ENCODE measurements at regions not wholly inside any gene's neighbourhood (a gene's known extent, or its start where the extent isn't known, plus 50 kb on each side); places are given as distances from the start of the nearest gene placed in this dataset.

DNA sequence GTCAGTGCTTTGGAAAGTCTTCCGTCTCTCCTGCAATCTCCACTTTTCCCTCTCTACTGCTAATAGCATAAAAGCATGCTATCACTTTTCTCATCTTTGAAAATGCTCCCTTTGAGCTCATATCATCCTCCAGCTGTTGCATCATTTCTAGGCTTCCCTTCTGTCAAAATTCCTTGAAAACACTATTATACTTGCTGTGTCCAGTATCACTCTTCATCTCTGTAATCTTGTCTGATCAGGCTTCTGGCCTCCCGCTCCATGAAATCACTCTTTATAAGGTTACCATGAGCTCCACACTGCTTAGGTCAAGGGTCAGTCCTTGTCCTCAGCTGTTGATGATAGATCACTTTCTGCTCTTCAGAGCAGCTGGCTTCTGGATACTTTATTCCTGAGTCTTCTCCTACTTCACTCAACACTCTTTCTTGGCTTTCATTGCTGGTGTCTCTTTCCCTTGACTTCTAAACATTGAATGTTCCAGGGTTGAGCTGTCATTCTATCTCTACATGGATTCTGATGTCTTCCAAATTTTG lies 50.9 kb upstream of the SPTSSB start:
- H3K36me3 ChIP-seq, result no peaks in the 10 kb centered on the region
- H3K27me3 ChIP-seq, result no peaks in the 10 kb centered on the region
- no peak overlapping the region for H3K4me2 ChIP-seq
- Mint-ChIP-seq H3K27me3 (ENCODE audit: insufficient read depth, low read depth) (no peaks in the 10 kb centered on the region), H3K36me3 (no peaks in the 10 kb centered on the region), H3K4me1 (peaks cover 25% of the 10 kb centered on the region), H3K9me3 (no peaks in the 10 kb centered on the region), H3K4me3 (no peak overlapping the region), H3K27ac (no peak overlapping the region)
- no peak for DNase-seq (ENCODE audit: low spot score)
- H3F3A ChIP-seq (ENCODE audit: low read depth), result peaks cover 22% of the 10 kb centered on the region
- H2AFZ ChIP-seq (replicated peaks), result peak overlapping the region; percentile 1
- TF ChIP-seq, protein P1, sequence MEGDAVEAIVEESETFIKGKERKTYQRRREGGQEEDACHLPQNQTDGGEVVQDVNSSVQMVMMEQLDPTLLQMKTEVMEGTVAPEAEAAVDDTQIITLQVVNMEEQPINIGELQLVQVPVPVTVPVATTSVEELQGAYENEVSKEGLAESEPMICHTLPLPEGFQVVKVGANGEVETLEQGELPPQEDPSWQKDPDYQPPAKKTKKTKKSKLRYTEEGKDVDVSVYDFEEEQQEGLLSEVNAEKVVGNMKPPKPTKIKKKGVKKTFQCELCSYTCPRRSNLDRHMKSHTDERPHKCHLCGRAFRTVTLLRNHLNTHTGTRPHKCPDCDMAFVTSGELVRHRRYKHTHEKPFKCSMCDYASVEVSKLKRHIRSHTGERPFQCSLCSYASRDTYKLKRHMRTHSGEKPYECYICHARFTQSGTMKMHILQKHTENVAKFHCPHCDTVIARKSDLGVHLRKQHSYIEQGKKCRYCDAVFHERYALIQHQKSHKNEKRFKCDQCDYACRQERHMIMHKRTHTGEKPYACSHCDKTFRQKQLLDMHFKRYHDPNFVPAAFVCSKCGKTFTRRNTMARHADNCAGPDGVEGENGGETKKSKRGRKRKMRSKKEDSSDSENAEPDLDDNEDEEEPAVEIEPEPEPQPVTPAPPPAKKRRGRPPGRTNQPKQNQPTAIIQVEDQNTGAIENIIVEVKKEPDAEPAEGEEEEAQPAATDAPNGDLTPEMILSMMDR (IDR thresholded peaks at IDR 0.05), result no peak
- no peak for TF ChIP-seq EZH2 (IDR thresholded peaks at IDR 0.05)
- no peak for TF ChIP-seq EZH2phosphoT487 (IDR thresholded peaks at IDR 0.05)
- no peaks in the 10 kb centered on the region for H4K20me1 ChIP-seq (ENCODE audit: low read depth)
- H3K4me3 ChIP-seq, result no peak overlapping the region
- H3K9ac ChIP-seq, result no peak overlapping the region
- H3K4me1 ChIP-seq, result peaks cover 36% of the 10 kb centered on the region
- H3K79me2 ChIP-seq (ENCODE audit: low read depth), result no peaks in the 10 kb centered on the region
- no peaks in the 10 kb centered on the region for H3K9me3 ChIP-seq (ENCODE audit: low read depth)
- no peak overlapping the region for H3K27ac ChIP-seq
